ENCODE measurements at regions not wholly inside any gene's neighbourhood (a gene's known extent, or its start where the extent isn't known, plus 50 kb on each side); places are given as distances from the start of the nearest gene placed in this dataset.

DNA sequence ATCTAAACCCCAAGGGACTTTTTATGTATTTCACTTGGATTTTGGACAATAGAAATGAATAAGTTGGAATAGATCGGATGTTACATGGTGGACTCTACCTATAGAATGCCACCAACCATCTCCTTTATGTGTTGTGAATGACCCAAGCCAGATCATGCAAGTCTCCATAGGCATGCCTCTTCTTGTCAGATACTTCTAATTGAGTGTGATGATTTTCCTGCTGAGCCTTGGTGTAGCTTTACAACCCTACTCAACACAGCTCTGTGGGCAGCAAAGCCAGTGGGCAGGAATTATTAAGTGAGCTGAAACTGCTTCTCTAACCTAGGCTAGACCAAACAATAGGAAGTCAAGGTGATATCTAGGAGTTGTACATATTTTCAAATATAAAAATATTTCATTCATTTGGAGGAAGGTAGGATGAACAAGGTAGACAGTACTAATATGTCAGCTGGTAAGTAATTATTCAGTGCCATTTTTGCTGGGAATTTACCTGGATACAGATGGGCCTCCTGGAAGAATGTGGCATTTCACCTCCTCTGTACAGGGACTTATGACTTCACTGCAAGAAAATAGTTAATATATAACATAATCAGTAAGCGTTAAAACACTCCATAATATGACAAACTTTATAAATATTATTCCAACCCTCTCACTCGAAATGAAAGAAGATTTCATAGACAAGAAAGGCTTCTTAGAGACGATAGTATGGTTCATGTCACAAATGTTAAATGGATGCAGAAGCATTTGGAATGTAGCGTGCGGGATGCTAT is 298.0 kb upstream of the FAT1 start:
- no peak overlapping the region for H3K4me3 ChIP-seq (replicated peaks; ENCODE audit: low read depth, low read length)
- no peak for DNase-seq (ENCODE audit: extremely low read depth, low read depth)
- TF ChIP-seq, protein P1, sequence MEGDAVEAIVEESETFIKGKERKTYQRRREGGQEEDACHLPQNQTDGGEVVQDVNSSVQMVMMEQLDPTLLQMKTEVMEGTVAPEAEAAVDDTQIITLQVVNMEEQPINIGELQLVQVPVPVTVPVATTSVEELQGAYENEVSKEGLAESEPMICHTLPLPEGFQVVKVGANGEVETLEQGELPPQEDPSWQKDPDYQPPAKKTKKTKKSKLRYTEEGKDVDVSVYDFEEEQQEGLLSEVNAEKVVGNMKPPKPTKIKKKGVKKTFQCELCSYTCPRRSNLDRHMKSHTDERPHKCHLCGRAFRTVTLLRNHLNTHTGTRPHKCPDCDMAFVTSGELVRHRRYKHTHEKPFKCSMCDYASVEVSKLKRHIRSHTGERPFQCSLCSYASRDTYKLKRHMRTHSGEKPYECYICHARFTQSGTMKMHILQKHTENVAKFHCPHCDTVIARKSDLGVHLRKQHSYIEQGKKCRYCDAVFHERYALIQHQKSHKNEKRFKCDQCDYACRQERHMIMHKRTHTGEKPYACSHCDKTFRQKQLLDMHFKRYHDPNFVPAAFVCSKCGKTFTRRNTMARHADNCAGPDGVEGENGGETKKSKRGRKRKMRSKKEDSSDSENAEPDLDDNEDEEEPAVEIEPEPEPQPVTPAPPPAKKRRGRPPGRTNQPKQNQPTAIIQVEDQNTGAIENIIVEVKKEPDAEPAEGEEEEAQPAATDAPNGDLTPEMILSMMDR (IDR thresholded peaks at IDR 0.05; ENCODE audit: low read depth, low read length, missing control alignments) = no peak

DNA sequence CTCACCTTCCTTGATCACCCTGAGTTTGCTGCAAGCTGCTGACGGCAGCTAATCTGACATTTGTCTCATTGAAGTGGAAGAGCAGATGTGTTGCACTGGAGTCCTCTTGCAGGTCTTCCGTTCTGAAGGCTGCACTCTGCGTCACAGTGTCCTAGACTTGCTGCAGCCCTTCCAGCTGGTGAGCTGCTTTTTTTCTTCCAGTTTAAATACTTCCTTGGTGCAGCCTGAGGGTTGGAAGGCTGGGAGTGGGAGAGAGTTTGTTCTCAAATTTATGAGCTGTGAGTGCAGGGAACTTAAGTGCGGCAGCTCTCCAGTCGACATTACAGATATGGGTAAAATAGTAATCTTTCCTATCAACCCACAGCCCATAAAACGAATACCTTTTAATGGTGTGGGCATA is 303.6 kb upstream of the FAT1 start:
- no peak overlapping the region for H3K4me3 ChIP-seq (replicated peaks; ENCODE audit: low read depth, low read length)
- TF ChIP-seq, protein P1 (IDR thresholded peaks at IDR 0.05; ENCODE audit: low read depth, low read length, missing control alignments) = no peak
- DNase-seq (ENCODE audit: extremely low read depth, low read depth) = no peak

DNA sequence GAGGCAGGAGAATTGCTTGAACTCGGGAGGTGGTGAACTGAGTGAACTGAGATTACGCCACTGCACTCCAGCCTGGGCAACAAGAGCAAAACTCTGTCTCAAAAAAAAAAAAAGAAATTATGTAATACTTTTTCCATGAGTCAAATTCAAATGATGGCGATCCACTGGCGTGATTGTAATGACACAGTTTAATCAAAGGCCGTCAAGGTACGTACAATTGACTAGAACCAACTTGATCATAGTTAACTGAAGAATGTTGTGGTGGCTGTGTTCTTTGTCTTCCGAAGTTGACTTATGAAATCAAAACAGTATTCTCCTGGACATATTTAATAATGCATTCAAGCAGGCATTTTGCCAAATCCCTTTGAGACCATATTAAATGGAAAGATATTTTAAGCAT is 318.6 kb upstream of the FAT1 start:
- no peak for DNase-seq (ENCODE audit: extremely low read depth, low read depth)
- H3K4me3 ChIP-seq (replicated peaks; ENCODE audit: low read depth, low read length) = no peak overlapping the region
- TF ChIP-seq, protein P1 (IDR thresholded peaks at IDR 0.05; ENCODE audit: low read depth, low read length, missing control alignments) = no peak

DNA sequence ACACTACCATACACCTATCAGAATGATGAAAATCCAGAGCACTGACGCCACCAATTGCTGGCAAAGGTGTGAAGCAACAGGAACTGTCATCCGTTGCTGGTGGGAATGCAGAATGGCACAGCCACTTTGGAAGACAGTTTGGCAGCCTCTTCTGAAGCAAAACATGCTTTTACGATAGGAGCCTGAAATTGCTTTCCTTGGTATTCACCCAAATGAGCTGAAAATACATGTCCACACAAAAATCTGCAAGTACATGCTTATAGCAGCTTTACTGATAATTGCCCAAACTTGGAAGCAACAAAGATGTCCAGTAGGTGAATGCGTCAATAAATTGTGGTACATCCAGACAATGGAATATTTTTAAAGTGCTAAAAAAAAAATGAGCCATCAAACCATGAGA is 322.8 kb upstream of the FAT1 start:
- TF ChIP-seq, protein P1 (IDR thresholded peaks at IDR 0.05; ENCODE audit: low read depth, low read length, missing control alignments) = no peak
- no peak overlapping the region for H3K4me3 ChIP-seq (replicated peaks; ENCODE audit: low read depth, low read length)
- DNase-seq (ENCODE audit: extremely low read depth, low read depth) = no peak

DNA sequence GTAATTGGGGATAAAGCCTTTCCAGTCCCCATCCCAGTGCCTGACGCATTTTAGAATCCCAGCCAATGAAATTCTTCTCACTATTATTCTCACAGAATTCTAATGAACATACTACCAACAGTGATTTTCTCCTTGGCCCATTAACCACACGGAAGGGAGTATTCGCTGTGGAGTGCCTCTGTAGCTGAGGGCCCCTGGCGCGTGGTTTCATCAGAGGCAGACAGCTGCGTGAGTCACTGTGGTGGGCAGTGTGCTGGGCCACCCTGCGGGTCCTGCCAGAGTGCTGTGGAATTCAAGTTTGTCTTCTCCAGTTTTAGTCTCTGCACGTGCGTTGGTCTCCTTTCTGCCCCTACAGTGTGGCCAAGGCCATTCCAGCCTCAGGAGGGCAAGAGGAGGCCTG is 335.4 kb upstream of the FAT1 start:
- no peak for DNase-seq (ENCODE audit: extremely low read depth, low read depth)
- no peak overlapping the region for H3K4me3 ChIP-seq (replicated peaks; ENCODE audit: low read depth, low read length)
- TF ChIP-seq, protein P1 (IDR thresholded peaks at IDR 0.05; ENCODE audit: low read depth, low read length, missing control alignments) = no peak

DNA sequence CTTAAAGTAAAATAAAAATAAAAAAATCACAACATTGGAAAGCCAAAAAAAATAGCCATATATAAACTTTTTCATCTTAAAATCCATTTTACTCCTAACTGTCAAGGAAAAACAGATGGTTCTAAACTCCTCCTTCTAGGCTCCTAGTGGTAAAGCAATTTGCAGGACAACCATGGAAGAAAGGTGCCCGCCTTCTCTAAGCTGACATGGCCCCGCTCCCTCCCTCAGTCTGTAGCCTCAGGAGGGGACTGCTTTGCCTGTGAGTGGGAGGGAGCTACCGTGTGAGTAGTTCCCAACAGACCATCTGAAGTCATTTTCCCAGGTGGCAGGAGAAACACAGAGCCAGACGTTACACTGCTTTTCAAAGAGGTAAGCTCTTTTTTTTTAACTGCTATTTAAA is 336.2 kb upstream of the FAT1 start:
- no peak for DNase-seq (ENCODE audit: extremely low read depth, low read depth)
- TF ChIP-seq, protein P1 (IDR thresholded peaks at IDR 0.05; ENCODE audit: low read depth, low read length, missing control alignments) = no peak
- no peak overlapping the region for H3K4me3 ChIP-seq (replicated peaks; ENCODE audit: low read depth, low read length)

DNA sequence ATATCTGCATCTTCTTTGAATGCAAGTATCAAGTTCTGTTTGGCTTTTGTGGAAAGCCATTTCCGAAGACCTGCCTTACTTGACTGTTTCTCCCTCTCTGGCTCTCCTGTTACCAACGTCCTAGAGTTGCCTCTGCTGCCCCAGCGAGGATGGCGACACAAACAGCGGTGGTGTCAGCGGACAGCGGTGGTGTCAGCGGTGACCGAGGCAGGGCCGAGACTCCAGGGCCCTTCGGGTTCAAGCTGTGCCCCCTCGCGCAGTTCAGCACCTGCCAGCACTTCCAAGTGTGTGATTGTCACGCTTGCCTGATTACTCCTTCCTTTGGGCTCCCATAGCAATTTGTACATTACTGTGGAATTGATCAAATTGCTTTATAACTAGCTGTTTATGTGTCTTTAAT is 336.9 kb upstream of the FAT1 start:
- TF ChIP-seq, protein P1 (IDR thresholded peaks at IDR 0.05; ENCODE audit: low read depth, low read length, missing control alignments) = no peak
- DNase-seq (ENCODE audit: extremely low read depth, low read depth) = no peak

More for the DNA sequence above, 336.9 kb upstream of the FAT1 start:
- H3K4me3 ChIP-seq (replicated peaks; ENCODE audit: low read depth, low read length) = no peak overlapping the region
